Endothelial cell of umbilical vein (primary cell): ENCODE measurements at regions not wholly inside any gene's neighbourhood (a gene's known extent, or its start where the extent isn't known, plus 50 kb on each side); places are given as distances from the start of the nearest gene placed in this dataset.

Source experiments
- MAX ChIP-seq: IDR thresholded peaks from 2 replicates; pipeline ENCODE4 v1.6.1; 2011; ENCODE audit not compliant: insufficient read depth, insufficient read length
- POLR2A ChIP-seq: IDR thresholded peaks from 2 replicates; pipeline ENCODE4 v1.6.1; 2012; ENCODE audit warnings: low read depth, mild to moderate bottlenecking, control low read depth, low read length
- POLR2AphosphoS5 ChIP-seq: IDR thresholded peaks from 2 replicates; pipeline ENCODE4 v1.6.1; 2012; ENCODE audit warnings: low read depth, mild to moderate bottlenecking, control low read depth, low read length, moderate library complexity; ENCODE audit not compliant: insufficient read depth
- TF ChIP-seq, protein P1 (sequence below), 2 donors: IDR thresholded peaks; 1 replicate in 1 of 2; 2 replicates in 1 of 2; pipeline ENCODE4 v1.5.1; 2011; ENCODE audit warnings: low read length in 2 of 2, mild to moderate bottlenecking in 2 of 2, moderate library complexity in 2 of 2, control low read depth in 1 of 2, inconsistent platforms in 1 of 2, low read depth in 1 of 2; ENCODE audit not compliant: insufficient read depth in 1 of 2; ENCODE audit errors: extremely low read depth in 1 of 2

GRCh38 chr17:34770586-34770985, 190.7 kb downstream of the CCT6B start:
- no peak for TF ChIP-seq MAX
- TF ChIP-seq POLR2AphosphoS5, result no peak
- TF ChIP-seq, protein P1, sequence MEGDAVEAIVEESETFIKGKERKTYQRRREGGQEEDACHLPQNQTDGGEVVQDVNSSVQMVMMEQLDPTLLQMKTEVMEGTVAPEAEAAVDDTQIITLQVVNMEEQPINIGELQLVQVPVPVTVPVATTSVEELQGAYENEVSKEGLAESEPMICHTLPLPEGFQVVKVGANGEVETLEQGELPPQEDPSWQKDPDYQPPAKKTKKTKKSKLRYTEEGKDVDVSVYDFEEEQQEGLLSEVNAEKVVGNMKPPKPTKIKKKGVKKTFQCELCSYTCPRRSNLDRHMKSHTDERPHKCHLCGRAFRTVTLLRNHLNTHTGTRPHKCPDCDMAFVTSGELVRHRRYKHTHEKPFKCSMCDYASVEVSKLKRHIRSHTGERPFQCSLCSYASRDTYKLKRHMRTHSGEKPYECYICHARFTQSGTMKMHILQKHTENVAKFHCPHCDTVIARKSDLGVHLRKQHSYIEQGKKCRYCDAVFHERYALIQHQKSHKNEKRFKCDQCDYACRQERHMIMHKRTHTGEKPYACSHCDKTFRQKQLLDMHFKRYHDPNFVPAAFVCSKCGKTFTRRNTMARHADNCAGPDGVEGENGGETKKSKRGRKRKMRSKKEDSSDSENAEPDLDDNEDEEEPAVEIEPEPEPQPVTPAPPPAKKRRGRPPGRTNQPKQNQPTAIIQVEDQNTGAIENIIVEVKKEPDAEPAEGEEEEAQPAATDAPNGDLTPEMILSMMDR (IDR thresholded peaks at IDR 0.05; ENCODE audit: extremely low read depth in 1 of 2, insufficient read depth in 1 of 2, low read depth in 1 of 2, low read length in 2 of 2), result no peak
- no peak for TF ChIP-seq POLR2A
